DMS 273 treated with DMSO at 0.1 percent for 48 hours (cell line): ENCODE measurements at regions not wholly inside any gene's neighbourhood (a gene's known extent, or its start where the extent isn't known, plus 50 kb on each side); places are given as distances from the start of the nearest gene placed in this dataset.
A peak's percentile ranks its signal among the peaks of the same experiment; 100 is the strongest.

ENCODE experiments used
- DNase-seq: peaks from one replicate; lab custom pipeline; 2025; lab: John Stamatoyannopoulos, UW

DNA sequence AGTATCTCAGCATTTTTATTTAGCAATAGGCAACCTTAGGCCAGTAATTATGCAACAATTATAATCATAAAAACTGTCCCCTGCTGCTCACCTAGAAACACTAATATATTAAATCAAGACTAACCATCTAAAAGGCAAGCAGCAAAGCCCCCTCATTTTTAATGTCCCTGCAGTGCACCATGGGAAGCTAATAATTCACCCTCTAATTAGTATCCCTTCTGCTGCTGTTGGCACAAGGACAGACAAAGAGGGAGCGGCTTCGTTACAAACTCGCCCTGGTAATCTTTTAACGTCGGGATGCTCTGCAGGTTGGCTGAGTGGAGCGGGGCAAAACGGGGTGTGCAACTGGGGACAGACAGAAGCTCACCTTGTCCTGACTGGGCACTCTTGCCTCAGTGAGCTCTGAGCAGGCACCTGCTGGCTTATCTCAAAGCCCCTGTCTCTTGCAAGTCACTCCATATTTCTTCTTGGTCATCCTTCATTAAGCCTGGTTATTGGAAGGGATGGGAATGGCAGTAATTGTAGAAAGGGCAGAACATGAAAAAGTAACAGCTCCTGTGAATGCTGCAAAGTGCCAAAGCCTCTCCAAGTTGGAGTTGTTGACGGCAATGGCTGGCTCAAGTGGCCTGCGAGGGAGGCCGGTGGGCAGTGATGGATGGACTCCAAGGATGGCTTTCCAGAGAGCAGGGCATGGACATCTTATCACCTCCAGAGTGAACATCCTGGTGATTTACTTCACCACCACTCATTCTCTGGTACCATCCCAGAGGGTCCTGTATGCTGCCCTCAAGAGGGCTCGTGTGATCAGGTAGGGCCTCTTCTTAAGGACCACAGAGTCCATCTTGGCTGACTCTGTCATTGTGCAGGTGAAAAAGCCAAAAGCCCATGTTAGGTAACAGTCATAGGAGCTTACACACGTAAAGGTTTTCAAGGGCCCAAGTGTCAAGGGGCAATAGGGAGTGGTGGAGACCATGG lies 219.6 kb upstream of the N4BP1 start:
- DNase-seq = peak; percentile 55

GRCh38 chr16:48824271-48824670 lies 214.3 kb upstream of the N4BP1 start:
- peak; percentile 39 for DNase-seq

GRCh38 chr16:48822431-48822830 lies 212.5 kb upstream of the N4BP1 start:
- peak; percentile 68 for DNase-seq

DNA sequence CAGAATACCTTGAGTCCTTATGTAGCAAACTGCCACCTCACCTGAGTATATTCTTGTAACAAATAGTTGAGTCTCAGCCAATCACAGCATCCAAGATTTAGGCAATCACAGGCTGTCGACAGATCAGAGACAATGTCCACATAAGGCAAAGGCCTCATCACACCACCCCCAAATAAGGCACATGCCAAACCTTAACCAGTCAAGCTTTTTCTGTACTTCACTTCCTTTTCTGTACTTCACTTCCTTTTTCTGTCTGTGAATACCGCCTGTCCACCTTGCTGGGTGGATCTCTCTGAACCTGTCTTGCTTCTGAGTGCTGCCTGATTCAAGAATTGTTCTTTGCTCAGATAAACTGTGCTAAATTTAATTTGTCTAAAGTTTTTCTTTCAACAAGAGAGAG lies 210.4 kb upstream of the N4BP1 start:
- DNase-seq = no peak

GRCh38 chr16:48818257-48818656 lies 208.3 kb upstream of the N4BP1 start:
- no peak for DNase-seq

- no peak for DNase-seq
Measured at GRCh38 chr16:48817032-48817431, 207.1 kb upstream of the N4BP1 start.

GRCh38 chr16:48816393-48816792 lies 206.4 kb upstream of the N4BP1 start:
- no peak for DNase-seq

- DNase-seq = no peak
Measured at GRCh38 chr16:48814994-48815393, 205.0 kb upstream of the N4BP1 start.

GRCh38 chr16:48813485-48813884 lies 203.5 kb upstream of the N4BP1 start:
- DNase-seq = no peak

- no peak for DNase-seq
Measured at GRCh38 chr16:48812856-48813255, 202.9 kb upstream of the N4BP1 start.

GRCh38 chr16:48811478-48811877 lies 201.5 kb upstream of the N4BP1 start:
- DNase-seq = no peak

DNA sequence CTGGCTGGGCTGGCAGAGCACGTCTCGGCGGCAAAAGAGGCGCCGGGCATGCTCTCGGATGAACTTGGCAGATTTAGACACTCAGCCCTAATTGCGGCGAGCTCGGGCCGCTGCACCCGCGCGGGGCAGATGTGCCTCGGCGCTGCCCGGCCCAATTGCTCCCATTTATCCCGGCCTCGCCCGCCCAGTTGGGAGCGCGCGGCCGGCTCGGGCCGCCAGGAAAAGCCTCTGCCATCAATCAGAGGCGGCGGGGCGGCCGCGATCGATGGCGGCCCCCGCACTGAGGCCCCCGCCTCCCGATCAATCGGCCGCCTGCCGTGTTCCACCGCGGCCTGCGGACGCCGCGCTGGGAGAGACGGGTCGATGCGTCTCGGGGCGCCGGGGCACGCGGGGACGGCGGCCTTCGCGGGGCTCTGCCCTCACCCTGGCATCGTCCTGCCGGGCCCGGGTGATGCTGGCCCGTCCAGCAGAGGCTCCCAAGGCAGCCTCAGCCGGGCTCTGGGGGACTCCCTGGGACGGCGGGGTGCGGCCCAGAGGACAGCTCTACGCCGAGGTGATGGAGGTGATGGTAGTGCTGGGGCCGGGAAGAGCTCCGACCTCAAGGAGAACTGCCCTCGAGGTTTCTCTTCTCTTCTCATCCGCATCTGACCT lies 200.9 kb upstream of the N4BP1 start:
- DNase-seq = no peak

GRCh38 chr16:48810436-48810802 lies 200.4 kb upstream of the N4BP1 start:
- DNase-seq = no peak

GRCh38 chr16:48790151-48790550 lies 180.2 kb upstream of the N4BP1 start:
- DNase-seq = no peak

- no peak for DNase-seq
Measured at GRCh38 chr16:48788475-48788874, 178.5 kb upstream of the N4BP1 start.

DNA sequence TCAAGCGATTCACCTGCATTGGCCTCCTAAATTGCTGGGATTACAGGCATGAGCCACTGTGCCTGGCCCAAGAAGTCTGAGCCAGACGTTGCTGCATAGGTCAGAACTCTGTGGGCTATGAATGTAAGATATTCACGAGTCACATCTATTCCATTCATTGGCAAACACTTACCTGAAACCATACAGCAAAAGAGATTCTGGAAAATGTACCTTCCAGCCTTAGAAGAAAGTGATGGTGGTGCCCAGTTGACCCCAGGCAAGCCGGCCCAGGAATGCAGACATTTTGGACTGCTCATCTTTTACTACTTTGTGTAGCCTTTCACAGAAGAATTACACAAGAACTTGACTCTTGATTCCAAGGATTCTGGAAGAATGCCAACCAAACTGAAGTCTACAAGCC lies 135.6 kb upstream of the N4BP1 start:
- DNase-seq = no peak

- DNase-seq = no peak
Measured at GRCh38 chr16:48740964-48741363, 131.0 kb upstream of the N4BP1 start.

DNA sequence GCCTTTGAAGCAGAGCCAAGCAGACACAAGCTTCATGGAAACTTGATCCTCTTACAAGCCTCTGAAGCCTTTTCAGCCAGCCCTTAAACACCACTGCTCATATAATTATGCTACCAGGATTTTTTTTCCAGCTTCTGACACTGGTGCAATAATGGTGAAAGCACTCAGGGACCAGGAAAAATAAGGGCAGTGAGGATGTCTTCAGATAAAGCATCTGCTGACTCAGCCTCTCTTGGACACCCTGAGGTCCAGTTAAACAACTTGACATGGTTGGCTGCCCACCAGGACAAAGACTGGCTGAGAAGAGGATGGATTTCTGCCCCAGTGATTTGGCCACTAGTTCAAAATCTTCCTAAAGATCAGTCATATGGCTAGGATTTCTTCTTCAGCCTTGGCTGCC lies 124.2 kb upstream of the N4BP1 start:
- no peak for DNase-seq

DNA sequence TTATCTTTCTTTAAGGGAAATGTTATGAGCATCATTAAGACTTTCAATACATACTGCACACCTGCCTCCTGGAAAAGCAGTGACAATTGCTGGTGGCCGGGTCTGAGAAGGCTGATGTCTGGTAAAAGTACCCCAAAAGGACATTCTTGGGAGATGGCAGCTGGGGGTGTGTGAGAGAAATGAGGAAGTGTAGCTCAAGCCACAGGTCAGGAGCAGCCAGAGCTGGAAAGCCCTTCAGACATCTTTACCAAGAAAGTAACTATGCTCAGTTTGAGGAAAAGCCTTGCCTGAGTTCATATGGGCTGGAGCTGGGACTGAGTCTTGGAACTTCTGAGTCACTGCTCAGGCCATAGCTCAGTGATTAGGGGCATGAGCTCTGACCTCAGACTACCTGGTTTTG lies 94.7 kb upstream of the N4BP1 start:
- no peak for DNase-seq

DNA sequence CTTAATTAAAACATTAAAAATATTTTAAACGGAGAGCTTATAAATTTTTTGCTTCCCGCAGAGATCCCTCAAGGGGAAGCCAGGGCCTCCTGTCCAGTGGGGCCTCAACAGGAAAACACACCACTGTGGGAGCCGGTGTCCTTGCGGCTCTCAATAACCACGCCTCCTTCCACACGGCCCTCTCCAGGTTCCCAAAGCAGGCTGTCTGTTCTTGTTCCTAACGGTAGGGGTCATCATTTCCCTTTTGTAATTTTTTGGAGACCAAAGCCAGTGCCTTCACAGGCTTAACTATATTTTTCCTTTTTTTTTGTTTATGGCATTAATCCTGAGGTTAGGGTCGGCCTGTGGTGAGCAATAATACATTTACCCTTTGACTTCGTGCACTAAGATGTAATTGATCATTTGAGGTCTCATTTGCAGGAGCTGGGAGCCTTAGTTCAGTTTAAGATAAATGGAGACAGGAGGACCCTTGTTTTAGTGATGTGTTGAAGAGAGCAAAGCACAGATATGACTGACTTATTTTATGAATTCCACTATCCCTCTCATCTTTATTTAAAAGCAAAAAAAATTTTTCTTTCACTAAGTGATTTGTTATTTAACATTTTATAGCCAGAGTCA lies 77.5 kb upstream of the N4BP1 start:
- peak; percentile 47 for DNase-seq

- no peak for DNase-seq
Measured at GRCh38 chr16:48684148-48684547, 74.2 kb upstream of the N4BP1 start.

- no peak for DNase-seq
Measured at GRCh38 chr16:48682971-48683370, 73.0 kb upstream of the N4BP1 start.

DNA sequence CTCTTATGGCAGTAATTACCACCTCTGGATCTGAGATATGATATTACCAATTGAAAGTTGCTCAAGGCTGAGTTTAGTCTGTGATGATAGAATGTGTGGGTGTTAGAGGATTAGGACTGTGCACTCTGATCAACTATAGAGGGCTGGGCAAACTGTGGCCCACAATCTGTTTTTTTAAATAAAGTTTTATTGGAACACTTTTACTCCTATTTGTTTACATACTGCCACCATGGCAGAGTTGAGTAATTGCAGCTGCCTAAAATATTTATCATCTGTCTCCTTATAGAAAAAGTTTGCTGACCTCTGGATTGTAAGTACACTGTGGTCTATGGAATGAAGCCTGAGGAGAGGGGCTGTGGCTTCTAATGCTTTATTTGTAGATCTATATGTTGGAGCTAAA lies 71.5 kb upstream of the N4BP1 start:
- no peak for DNase-seq
